Activated CD4-positive, alpha-beta T cell treated with anti-CD3 and anti-CD28 coated beads for 4 hours (primary cell): ENCODE measurements at regions not wholly inside any gene's neighbourhood (a gene's known extent, or its start where the extent isn't known, plus 50 kb on each side); places are given as distances from the start of the nearest gene placed in this dataset.
"Not testable (repeated sequence)": the region's sequence is repeated elsewhere in the genome, so short reads cannot be mapped to it uniquely, and the experiment has no call there.

Source experiments
- DNase-seq, 2 donors: peaks; one replicate each; pipeline ENCODE4 v3.0.0-alpha.2; 2020

GRCh38 chr12:128111333-128111732 is 155.6 kb upstream of the TMEM132C start:
- DNase-seq: no peak

GRCh38 chr12:128111951-128112350 is 155.0 kb upstream of the TMEM132C start:
- DNase-seq: no peak

DNA sequence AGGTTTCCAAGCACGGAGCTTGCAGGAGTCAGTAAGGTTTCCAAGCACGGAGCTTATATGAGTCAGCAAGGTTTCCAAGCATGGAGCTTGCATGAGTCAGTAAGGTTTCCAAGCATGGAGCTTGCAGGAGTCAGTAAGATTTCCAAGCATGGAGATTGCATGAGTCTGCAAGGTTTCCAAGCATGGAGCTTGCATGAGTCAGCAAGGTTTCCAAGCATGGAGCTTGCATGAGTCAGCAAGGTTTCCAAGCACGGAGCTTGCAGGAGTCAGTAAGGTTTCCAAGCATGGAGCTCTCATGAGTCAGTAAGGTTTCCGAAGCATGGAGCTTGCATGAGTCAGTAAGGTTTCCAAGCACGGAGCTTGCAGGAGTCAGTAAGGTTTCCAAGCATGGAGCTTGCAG is 153.7 kb upstream of the TMEM132C start:
- DNase-seq: not testable (repeated sequence)

GRCh38 chr12:128114485-128114884 is 152.5 kb upstream of the TMEM132C start:
- DNase-seq: no peak

- DNase-seq: no peak
Observed at GRCh38 chr12:128116537-128116936, 150.4 kb upstream of the TMEM132C start.

DNA sequence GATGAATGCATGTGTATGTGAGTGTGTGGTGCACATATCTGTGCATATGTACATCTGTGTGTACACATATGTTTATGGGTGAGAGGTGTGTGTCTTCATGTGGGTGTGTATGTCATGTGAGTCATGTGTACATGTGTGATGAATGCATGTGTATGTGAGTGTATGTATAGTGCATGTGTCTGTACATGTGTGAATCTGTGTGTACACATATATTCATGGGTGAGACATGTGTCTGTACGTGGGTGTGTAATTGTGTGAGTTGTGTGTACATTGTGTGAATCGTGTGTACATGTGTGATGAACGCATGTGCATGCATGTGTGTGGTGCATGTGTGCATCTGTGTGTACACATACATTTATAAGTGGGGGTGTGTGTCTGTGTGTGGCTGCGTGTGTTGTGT is 146.9 kb upstream of the TMEM132C start:
- DNase-seq: no peak

DNA sequence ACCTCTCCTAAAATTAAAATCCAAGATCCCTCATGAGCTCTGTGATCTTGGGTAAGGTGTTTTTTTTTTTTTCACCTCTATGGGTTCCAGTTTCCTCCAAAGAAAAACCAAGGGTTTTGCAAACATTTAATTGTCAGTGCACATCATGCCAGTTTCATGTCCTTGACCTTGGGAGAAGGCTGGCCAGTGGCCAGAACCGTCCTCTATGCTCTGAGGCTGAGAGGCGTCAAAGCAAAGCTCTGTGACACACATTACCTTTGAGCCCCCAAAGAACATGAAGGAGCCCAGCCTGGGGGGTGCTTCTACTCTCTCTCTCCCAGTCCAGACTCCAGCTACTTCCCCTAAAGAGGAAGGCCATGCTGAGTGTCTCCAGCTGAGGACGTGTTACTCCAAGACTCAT is 145.5 kb upstream of the TMEM132C start:
- no peak for DNase-seq

- DNase-seq: no peak
Observed at GRCh38 chr12:128123096-128123495, 143.9 kb upstream of the TMEM132C start.

GRCh38 chr12:128131955-128132354 is 135.0 kb upstream of the TMEM132C start:
- DNase-seq: no peak

DNA sequence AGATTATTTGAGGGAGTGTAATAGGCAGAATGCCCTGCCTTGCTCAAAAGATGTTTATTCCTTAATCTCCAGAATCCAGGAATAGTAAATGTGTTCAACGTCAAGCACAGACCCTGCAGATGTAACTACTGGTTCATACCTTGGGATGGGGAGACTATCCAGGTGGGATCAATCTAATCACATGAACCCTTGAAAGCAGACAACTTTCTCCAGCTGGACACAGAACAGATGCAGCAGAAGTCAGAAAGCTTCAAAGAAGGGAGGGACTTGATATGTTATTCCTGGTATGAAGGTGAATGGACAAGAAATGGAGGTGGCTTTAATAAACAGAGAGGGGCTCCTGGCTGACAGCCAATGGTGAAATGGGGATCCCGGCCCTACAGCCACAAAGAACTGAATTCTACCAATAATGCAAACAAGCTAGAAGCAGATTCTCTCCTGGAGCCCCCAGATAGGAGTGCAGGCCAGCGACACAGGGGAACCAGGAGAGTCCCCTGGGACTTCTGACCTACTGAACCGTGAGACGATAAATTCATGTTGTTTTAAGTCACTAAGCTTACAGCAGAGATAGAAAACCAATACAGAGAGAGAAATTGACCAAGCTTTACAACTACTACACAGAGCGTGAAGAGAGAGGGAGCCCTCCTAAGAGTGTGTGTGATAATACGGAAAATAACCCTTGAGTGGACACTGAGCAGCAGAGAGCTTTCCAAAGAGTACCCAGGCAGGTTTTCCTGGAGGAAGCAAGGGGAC is 133.5 kb upstream of the TMEM132C start:
- DNase-seq: no peak

- DNase-seq: no peak
Observed at GRCh38 chr12:128137140-128137539, 129.8 kb upstream of the TMEM132C start.

DNA sequence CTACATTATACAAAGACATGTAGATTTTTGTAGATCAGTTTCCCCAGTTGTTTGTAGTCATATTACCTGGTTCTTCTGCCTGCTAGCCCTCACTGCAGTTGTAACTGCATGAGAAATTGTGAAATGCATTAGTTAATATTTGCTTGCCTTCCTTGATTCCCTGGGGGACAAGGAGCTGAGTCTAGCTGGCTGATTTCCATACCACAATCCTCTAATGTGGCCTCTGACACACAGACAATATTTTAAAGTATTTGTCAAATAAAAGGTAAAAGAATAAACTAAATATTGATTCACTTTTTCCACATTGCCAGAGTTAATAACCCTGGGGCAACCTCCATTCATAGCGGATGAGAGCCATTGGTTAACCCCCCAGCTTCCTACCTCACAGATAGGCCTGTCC is 128.8 kb upstream of the TMEM132C start:
- DNase-seq: no peak

- DNase-seq: no peak
Observed at GRCh38 chr12:128140551-128140950, 126.4 kb upstream of the TMEM132C start.

DNA sequence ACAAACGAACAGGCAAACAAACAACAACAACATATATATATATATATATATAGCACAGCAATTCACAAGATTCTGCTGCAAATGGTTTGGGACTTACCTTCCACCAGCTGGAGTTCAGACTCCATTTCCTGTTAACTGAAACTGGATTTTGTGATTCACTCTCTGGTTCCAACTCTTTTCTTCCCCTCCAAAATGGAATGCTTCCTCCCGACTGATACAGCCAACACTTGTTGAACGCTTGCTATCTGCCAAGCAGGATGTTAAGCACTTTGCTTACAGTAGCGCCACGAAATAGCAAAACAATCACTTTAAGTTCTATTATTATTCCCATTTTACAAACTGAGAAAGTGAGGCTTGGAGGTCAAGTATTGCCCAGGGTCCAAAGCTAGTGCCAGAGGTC is 116.0 kb upstream of the TMEM132C start:
- no peak for DNase-seq

- DNase-seq: no peak
Observed at GRCh38 chr12:128155571-128155970, 111.4 kb upstream of the TMEM132C start.

DNA sequence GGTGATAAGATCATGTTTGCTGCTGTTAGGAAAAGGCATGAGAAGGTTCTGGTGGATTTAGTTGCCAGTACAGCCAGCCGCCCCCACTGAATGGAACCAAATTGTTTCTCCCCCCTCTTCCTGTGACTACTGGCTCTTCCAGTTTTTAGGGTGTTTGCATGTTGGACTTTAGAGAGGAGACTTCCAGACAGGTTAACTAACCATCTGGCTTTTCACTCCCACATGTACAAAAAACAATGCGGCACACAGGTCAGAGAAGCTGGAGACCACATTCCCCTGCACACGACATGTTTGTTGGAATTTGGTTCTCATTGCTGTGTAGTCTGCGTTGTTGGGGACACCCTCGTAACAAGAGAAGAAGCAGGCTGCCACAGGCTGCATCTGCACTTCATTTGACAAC is 103.9 kb upstream of the TMEM132C start:
- no peak for DNase-seq

DNA sequence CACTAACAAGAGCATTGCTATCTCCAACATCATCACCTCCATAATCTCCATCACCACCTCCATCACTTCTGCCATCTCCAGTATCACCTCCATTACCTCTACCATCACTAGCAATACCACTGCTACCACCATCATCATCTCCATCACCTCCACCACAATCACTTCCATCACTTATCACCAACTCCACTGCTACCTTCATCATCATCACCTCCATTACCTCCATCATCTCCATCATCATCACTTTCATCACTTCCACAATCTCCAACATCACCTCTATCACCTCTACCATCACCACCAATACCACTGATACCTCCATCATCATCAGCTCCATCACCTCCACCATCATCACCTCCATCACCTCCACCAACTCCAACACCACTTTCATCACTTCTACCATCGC is 102.4 kb upstream of the TMEM132C start:
- no peak for DNase-seq

DNA sequence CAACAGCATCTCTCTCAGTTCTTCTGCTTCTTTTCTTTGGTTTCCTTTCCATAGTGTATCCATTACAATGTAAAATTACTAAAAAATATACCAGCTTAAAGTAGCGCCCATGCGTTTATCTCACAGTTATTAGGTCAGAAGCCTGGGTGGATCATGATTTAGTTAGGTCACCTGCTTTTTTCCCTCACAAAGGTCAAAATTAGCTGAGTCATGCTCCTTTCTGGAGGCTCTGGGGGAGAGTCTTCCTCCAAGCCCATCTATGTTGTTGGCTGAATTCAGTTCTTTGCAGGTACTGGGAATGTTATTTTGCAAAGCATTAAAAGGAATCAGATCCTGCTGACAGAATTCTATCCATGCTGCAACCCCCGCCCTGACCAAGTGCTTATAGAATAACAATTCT is 101.6 kb upstream of the TMEM132C start:
- DNase-seq: no peak

DNA sequence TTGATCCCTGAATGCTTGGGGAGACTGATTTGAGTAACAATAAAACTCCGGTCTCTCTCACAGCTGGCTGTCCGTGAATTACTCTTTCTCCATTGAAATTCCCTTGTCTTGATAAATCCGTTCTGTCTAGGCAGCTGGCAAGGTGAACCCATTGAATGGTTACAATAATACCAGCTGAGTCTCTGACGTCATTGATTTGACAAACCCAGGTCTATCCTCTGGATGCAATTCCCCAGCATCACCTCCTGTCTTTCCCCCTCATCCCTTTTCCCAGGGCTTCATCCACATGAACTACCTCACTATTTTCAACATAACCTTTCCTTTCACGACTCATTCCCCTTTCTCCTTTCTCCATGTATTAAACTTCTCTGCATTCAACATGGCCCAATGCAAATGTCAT is 98.7 kb upstream of the TMEM132C start:
- DNase-seq: no peak

DNA sequence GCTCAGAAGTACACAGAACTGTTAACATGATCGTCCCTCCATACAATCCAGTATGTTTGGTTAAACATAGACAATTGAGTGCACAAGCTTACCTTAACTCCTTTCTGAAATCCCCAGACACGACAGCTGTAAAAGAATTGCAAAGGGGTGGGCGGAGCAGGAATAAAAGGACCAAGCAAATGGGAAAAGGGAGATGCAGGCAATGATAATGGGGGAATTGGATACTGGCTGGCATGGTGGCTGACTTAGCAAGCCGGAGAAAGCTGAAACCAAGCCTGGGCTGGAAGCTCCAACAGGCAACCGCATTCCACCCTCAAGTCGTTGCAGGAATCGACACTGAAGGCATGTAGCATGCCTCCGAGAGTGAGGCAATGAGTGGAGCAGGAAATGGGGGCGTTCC is 96.8 kb upstream of the TMEM132C start:
- no peak for DNase-seq

- no peak for DNase-seq
Observed at GRCh38 chr12:128178565-128178964, 88.4 kb upstream of the TMEM132C start.

- DNase-seq: no peak
Observed at GRCh38 chr12:128178966-128179365, 88.0 kb upstream of the TMEM132C start.

- DNase-seq: no peak
Observed at GRCh38 chr12:128180166-128180565, 86.8 kb upstream of the TMEM132C start.

DNA sequence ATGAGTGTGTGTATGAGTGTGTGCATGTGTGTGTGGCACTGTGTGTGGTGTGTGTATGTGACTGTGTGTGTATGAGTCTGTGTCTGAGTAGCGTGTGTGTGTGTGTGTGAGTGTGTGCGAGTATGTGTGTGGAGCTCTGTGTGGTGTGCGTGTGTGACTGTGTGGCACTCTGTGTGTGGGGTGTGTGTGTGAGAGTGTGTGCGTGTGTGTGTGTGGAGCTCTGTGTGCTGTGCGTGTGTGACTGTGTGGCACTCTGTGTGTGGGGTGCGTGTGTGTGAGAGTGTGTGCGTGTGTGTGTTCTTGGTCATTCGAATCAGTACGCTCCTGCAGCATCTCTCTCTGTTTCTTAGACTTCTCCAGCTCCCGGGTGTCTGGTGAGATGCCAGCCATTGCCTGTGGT is 76.9 kb upstream of the TMEM132C start:
- no peak for DNase-seq

DNA sequence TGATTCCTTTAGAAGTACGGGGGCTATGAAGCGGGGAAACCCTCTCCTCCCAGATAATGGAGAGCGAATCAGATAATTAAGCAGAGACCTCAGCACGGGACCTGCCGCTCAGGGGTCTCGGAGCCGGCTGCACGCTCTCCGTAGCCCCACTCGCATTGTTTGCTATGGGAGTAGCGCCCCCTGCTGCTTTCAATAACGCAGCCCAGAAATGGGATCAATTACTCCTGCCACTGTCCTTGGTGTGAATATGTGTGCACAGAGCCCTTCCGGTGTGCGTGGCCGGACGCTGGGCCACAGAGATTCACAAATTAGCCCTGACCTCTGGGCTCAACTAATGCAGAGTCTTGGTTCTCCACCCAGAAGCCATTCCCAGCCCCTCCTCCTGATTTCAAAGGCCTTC is 76.4 kb upstream of the TMEM132C start:
- no peak for DNase-seq
